Activated CD4-positive, alpha-beta T cell treated with anti-CD3 and anti-CD28 coated beads for 36 hours (primary cell): ENCODE measurements at regions not wholly inside any gene's neighbourhood (a gene's known extent, or its start where the extent isn't known, plus 50 kb on each side); places are given as distances from the start of the nearest gene placed in this dataset.

Source experiments
- ATAC-seq: fragments of 200-7000 bp; cut with Tn5 transposase; one replicate; pipeline ENCODE4 v1.10.0; 2021; ENCODE audit warnings: mild to moderate bottlenecking, moderate library complexity
- CTCF ChIA-PET: fragments of 350-600 bp; sonication (Branson Sonifier 250); formaldehyde crosslinking; loops from one replicate; lab custom pipeline; 2021; ENCODE audit warnings: antibody characterized with exemption; lab: Charles Lee
- POLR2A ChIA-PET: fragments of 350-600 bp; sonication (Branson Sonifier 250); formaldehyde crosslinking; loops from one replicate; lab custom pipeline; 2021; ENCODE audit warnings: antibody characterized with exemption, inconsistent platforms; lab: Charles Lee
- DNase-seq: peaks from one replicate; pipeline ENCODE4 v3.0.0-alpha.2; 2020
- H3K27ac Mint-ChIP-seq: one replicate; pipeline ENCODE4 v1.8.0; 2021; ENCODE audit warnings: mixed read lengths
- H3K27me3 Mint-ChIP-seq: one replicate; pipeline ENCODE4 v1.8.0; 2021; ENCODE audit warnings: mixed read lengths
- H3K36me3 Mint-ChIP-seq: one replicate; pipeline ENCODE4 v1.8.0; 2021; ENCODE audit warnings: low read depth, mixed read lengths
- H3K4me1 Mint-ChIP-seq: one replicate; pipeline ENCODE4 v1.8.0; 2021; ENCODE audit warnings: mixed read lengths
- H3K4me3 Mint-ChIP-seq: one replicate; pipeline ENCODE4 v1.8.0; 2021; ENCODE audit warnings: mild to moderate bottlenecking, moderate library complexity, mixed read lengths
- H3K9me3 Mint-ChIP-seq: one replicate; pipeline ENCODE4 v1.8.0; 2021; ENCODE audit warnings: low read depth, mixed read lengths
- intact Hi-C, 2 experiments: fragments of 100-400 bp; cut with DNase I in 1 of 2; cut with micrococcal nuclease in 1 of 2; formaldehyde crosslinking; loops; one replicate each; pipeline versions ENCODE4 v1.14.2 to v1.15.1; 2022 to 2024; cut with DNase I, micrococcal nuclease

GRCh38 chr13:34571716-34572115, 370.4 kb upstream of the NBEA start:
- ChIA-PET POLR2A (no interaction called here), CTCF (no interaction called here)
- no peak overlapping the region for H3K27ac Mint-ChIP-seq
- DNase-seq (no peak), ATAC-seq (no peak)
- no peaks in the 10 kb centered on the region for H3K27me3 Mint-ChIP-seq
- no peaks in the 10 kb centered on the region for H3K9me3 Mint-ChIP-seq
- H3K4me3 Mint-ChIP-seq = no peak overlapping the region
- H3K4me1 Mint-ChIP-seq = no peaks in the 10 kb centered on the region
- H3K36me3 Mint-ChIP-seq = no peaks in the 10 kb centered on the region
- intact Hi-C loops = no loop called here

GRCh38 chr13:34577051-34577450, 365.0 kb upstream of the NBEA start:
- Mint-ChIP-seq H3K36me3 (no peaks in the 10 kb centered on the region), H3K27me3 (peaks cover 2% of the 10 kb centered on the region), H3K9me3 (no peaks in the 10 kb centered on the region), H3K4me3 (no peak overlapping the region), H3K27ac (no peak overlapping the region), H3K4me1 (no peaks in the 10 kb centered on the region)
- intact Hi-C loops = no loop called here
- DNase-seq (no peak), ATAC-seq (no peak)
- ChIA-PET CTCF (no interaction called here), POLR2A (no interaction called here)

GRCh38 chr13:34578471-34578870, 363.6 kb upstream of the NBEA start:
- DNase-seq (no peak), ATAC-seq (no peak)
- Mint-ChIP-seq H3K4me3 (no peak overlapping the region), H3K27ac (no peak overlapping the region), H3K36me3 (no peaks in the 10 kb centered on the region), H3K27me3 (peaks cover 2% of the 10 kb centered on the region), H3K4me1 (no peaks in the 10 kb centered on the region), H3K9me3 (no peaks in the 10 kb centered on the region)
- CTCF ChIA-PET = interaction anchor here (0.8 kb wide), 1 partner anchor 66 kb away, joined by 4 read pairs; no protein-coding TSS in a partner anchor
- intact Hi-C loops = no loop called here
- POLR2A ChIA-PET = no interaction called here

GRCh38 chr13:34578917-34579316, 363.2 kb upstream of the NBEA start:
- Mint-ChIP-seq H3K9me3 (no peaks in the 10 kb centered on the region), H3K36me3 (no peaks in the 10 kb centered on the region), H3K27me3 (peaks cover 2% of the 10 kb centered on the region), H3K4me1 (no peaks in the 10 kb centered on the region), H3K27ac (no peak overlapping the region), H3K4me3 (no peak overlapping the region)
- ATAC-seq (no peak), DNase-seq (no peak)
- POLR2A ChIA-PET = no interaction called here
- CTCF ChIA-PET = no interaction called here
- intact Hi-C loops = no loop called here

GRCh38 chr13:34583181-34583580, 358.9 kb upstream of the NBEA start:
- DNase-seq (no peak), ATAC-seq (no peak)
- ChIA-PET POLR2A (no interaction called here), CTCF (no interaction called here)
- intact Hi-C loops = no loop called here
- no peaks in the 10 kb centered on the region for H3K36me3 Mint-ChIP-seq
- no peaks in the 10 kb centered on the region for H3K9me3 Mint-ChIP-seq
- H3K4me1 Mint-ChIP-seq = no peaks in the 10 kb centered on the region
- peaks cover 2% of the 10 kb centered on the region for H3K27me3 Mint-ChIP-seq
- H3K4me3 Mint-ChIP-seq = no peak overlapping the region
- no peak overlapping the region for H3K27ac Mint-ChIP-seq

- no peaks in the 10 kb centered on the region for H3K27me3 Mint-ChIP-seq
- ATAC-seq = no peak
- ChIA-PET CTCF (interaction anchor here (0.6 kb wide), 1 partner anchor 871 kb away, joined by 3 read pairs; no protein-coding TSS in a partner anchor), POLR2A (no interaction called here)
- no peaks in the 10 kb centered on the region for H3K4me1 Mint-ChIP-seq
- no peak overlapping the region for H3K27ac Mint-ChIP-seq
- no peak overlapping the region for H3K4me3 Mint-ChIP-seq
- peaks cover 2% of the 10 kb centered on the region for H3K9me3 Mint-ChIP-seq
- H3K36me3 Mint-ChIP-seq = no peaks in the 10 kb centered on the region
- no peak for DNase-seq
- intact Hi-C loops = no loop called here
These were observed 354.5 kb upstream of the NBEA start for GRCh38 chr13:34587576-34587975.

GRCh38 chr13:34588362-34588761, 353.7 kb upstream of the NBEA start:
- DNase-seq = no peak
- no peak overlapping the region for H3K27ac Mint-ChIP-seq
- H3K9me3 Mint-ChIP-seq = peaks cover 2% of the 10 kb centered on the region
- H3K36me3 Mint-ChIP-seq = no peaks in the 10 kb centered on the region
- H3K27me3 Mint-ChIP-seq = no peaks in the 10 kb centered on the region
- H3K4me3 Mint-ChIP-seq = no peak overlapping the region
- ChIA-PET POLR2A (no interaction called here), CTCF (no interaction called here)
- intact Hi-C loops = no loop called here
- H3K4me1 Mint-ChIP-seq = no peaks in the 10 kb centered on the region
- ATAC-seq = no peak

GRCh38 chr13:34589581-34589980, 352.5 kb upstream of the NBEA start:
- ChIA-PET POLR2A (no interaction called here), CTCF (no interaction called here)
- ATAC-seq (no peak), DNase-seq (no peak)
- H3K4me3 Mint-ChIP-seq = no peak overlapping the region
- intact Hi-C loops = no loop called here
- no peaks in the 10 kb centered on the region for H3K27me3 Mint-ChIP-seq
- no peaks in the 10 kb centered on the region for H3K36me3 Mint-ChIP-seq
- no peaks in the 10 kb centered on the region for H3K4me1 Mint-ChIP-seq
- peaks cover 2% of the 10 kb centered on the region for H3K9me3 Mint-ChIP-seq
- H3K27ac Mint-ChIP-seq = no peak overlapping the region

- Mint-ChIP-seq H3K36me3 (no peaks in the 10 kb centered on the region), H3K4me1 (no peaks in the 10 kb centered on the region), H3K9me3 (peaks cover 2% of the 10 kb centered on the region), H3K4me3 (no peak overlapping the region), H3K27me3 (no peaks in the 10 kb centered on the region), H3K27ac (no peak overlapping the region)
- ChIA-PET CTCF (no interaction called here), POLR2A (no interaction called here)
- ATAC-seq = no peak
- DNase-seq = no peak
- intact Hi-C loops = no loop called here
These were observed 350.9 kb upstream of the NBEA start for GRCh38 chr13:34591129-34591528.

GRCh38 chr13:34591900-34592529, 350.1 kb upstream of the NBEA start:
- Mint-ChIP-seq H3K4me1 (no peaks in the 10 kb centered on the region), H3K4me3 (no peak overlapping the region), H3K9me3 (peaks cover 2% of the 10 kb centered on the region), H3K27me3 (no peaks in the 10 kb centered on the region), H3K36me3 (no peaks in the 10 kb centered on the region), H3K27ac (no peak overlapping the region)
- CTCF ChIA-PET = no interaction called here
- ATAC-seq (no peak), DNase-seq (no peak)
- POLR2A ChIA-PET = no interaction called here
- intact Hi-C loops = no loop called here

- Mint-ChIP-seq H3K9me3 (peaks cover 2% of the 10 kb centered on the region), H3K4me1 (no peaks in the 10 kb centered on the region), H3K27ac (no peak overlapping the region), H3K4me3 (no peak overlapping the region), H3K36me3 (no peaks in the 10 kb centered on the region), H3K27me3 (no peaks in the 10 kb centered on the region)
- DNase-seq (no peak), ATAC-seq (no peak)
- ChIA-PET POLR2A (no interaction called here), CTCF (no interaction called here)
- intact Hi-C loops = no loop called here
These were observed 348.4 kb upstream of the NBEA start for GRCh38 chr13:34593658-34594057.

GRCh38 chr13:34594507-34594906, 347.6 kb upstream of the NBEA start:
- ATAC-seq = no peak
- POLR2A ChIA-PET = no interaction called here
- Mint-ChIP-seq H3K4me3 (no peak overlapping the region), H3K4me1 (no peaks in the 10 kb centered on the region), H3K27ac (no peak overlapping the region), H3K9me3 (peaks cover 2% of the 10 kb centered on the region), H3K27me3 (no peaks in the 10 kb centered on the region), H3K36me3 (no peaks in the 10 kb centered on the region)
- DNase-seq = no peak
- CTCF ChIA-PET = no interaction called here
- intact Hi-C loops = no loop called here
